MG63 (cell line): ENCODE measurements at regions not wholly inside any gene's neighbourhood (a gene's known extent, or its start where the extent isn't known, plus 50 kb on each side); places are given as distances from the start of the nearest gene placed in this dataset.
A peak's percentile ranks its signal among the peaks of the same experiment; 100 is the strongest.

ENCODE experiments used
- DNase-seq: peaks from one replicate; pipeline ENCODE4 v3.0.0-alpha.2; 2020
- H3K27me3 ChIP-seq: fragments of 250-450 bp; sonication (Bioruptor Pico); 2 replicates; pipeline ENCODE4 v1.5.1; 2020; ENCODE audit warnings: mild to moderate bottlenecking, moderate library complexity
- H3K36me3 ChIP-seq: fragments of 250-450 bp; sonication (Bioruptor Pico); 2 replicates; pipeline ENCODE4 v1.5.1; 2020; ENCODE audit warnings: mild to moderate bottlenecking, moderate library complexity
- H3K4me3 ChIP-seq: fragments of 250-450 bp; sonication (Bioruptor Pico); 2 replicates; pipeline ENCODE4 v1.5.1; 2020; ENCODE audit warnings: mild to moderate bottlenecking, moderate library complexity
- H3K9me3 ChIP-seq: fragments of 250-450 bp; sonication (Bioruptor Pico); 2 replicates; pipeline ENCODE4 v1.5.1; 2020; ENCODE audit warnings: mild to moderate bottlenecking, moderate library complexity

GRCh38 chr2:192886636-192887035 is 691.9 kb upstream of the TMEFF2 start:
- DNase-seq, result no peak
- no peaks in the 10 kb centered on the region for H3K36me3 ChIP-seq

GRCh38 chr2:192885569-192886160 is 690.9 kb upstream of the TMEFF2 start:
- H3K9me3 ChIP-seq, result no peaks in the 10 kb centered on the region
- no peaks in the 10 kb centered on the region for H3K27me3 ChIP-seq
- H3K36me3 ChIP-seq, result no peaks in the 10 kb centered on the region
- H3K4me3 ChIP-seq, result no peak overlapping the region
- DNase-seq, result no peak

More at GRCh38 chr2:192886636-192887035, 691.9 kb upstream of the TMEFF2 start:
- Histone ChIP-seq H3K9me3 (no peaks in the 10 kb centered on the region), H3K4me3 (no peak overlapping the region), H3K27me3 (no peaks in the 10 kb centered on the region)

GRCh38 chr2:192877159-192877558 is 682.4 kb upstream of the TMEFF2 start:
- Histone ChIP-seq H3K9me3 (no peaks in the 10 kb centered on the region), H3K4me3 (no peak overlapping the region), H3K36me3 (no peaks in the 10 kb centered on the region), H3K27me3 (no peaks in the 10 kb centered on the region)
- DNase-seq, result no peak

GRCh38 chr2:192876698-192877097 is 682.0 kb upstream of the TMEFF2 start:
- H3K9me3 ChIP-seq, result no peaks in the 10 kb centered on the region
- no peaks in the 10 kb centered on the region for H3K27me3 ChIP-seq
- no peaks in the 10 kb centered on the region for H3K36me3 ChIP-seq
- H3K4me3 ChIP-seq, result no peak overlapping the region
- DNase-seq, result no peak

- no peak for DNase-seq
- H3K4me3 ChIP-seq, result no peak overlapping the region
- no peaks in the 10 kb centered on the region for H3K36me3 ChIP-seq
- no peaks in the 10 kb centered on the region for H3K27me3 ChIP-seq
- no peaks in the 10 kb centered on the region for H3K9me3 ChIP-seq
Observed at GRCh38 chr2:192854706-192855105, 660.0 kb upstream of the TMEFF2 start.

- H3K27me3 ChIP-seq, result no peaks in the 10 kb centered on the region
- H3K4me3 ChIP-seq, result no peak overlapping the region
- H3K9me3 ChIP-seq, result no peaks in the 10 kb centered on the region
- H3K36me3 ChIP-seq, result no peaks in the 10 kb centered on the region
- DNase-seq, result no peak
Observed at GRCh38 chr2:192854031-192854430, 659.3 kb upstream of the TMEFF2 start.

- H3K9me3 ChIP-seq, result no peaks in the 10 kb centered on the region
- no peaks in the 10 kb centered on the region for H3K27me3 ChIP-seq
- no peak overlapping the region for H3K4me3 ChIP-seq
- no peaks in the 10 kb centered on the region for H3K36me3 ChIP-seq
- peak; percentile 28 for DNase-seq
Observed at GRCh38 chr2:192828947-192829346, 634.2 kb upstream of the TMEFF2 start.

GRCh38 chr2:192828175-192828574 is 633.4 kb upstream of the TMEFF2 start:
- no peaks in the 10 kb centered on the region for H3K36me3 ChIP-seq
- DNase-seq, result no peak
- no peak overlapping the region for H3K4me3 ChIP-seq
- H3K27me3 ChIP-seq, result no peaks in the 10 kb centered on the region
- H3K9me3 ChIP-seq, result no peaks in the 10 kb centered on the region

GRCh38 chr2:192827735-192828134 is 633.0 kb upstream of the TMEFF2 start:
- Histone ChIP-seq H3K27me3 (no peaks in the 10 kb centered on the region), H3K9me3 (no peaks in the 10 kb centered on the region), H3K36me3 (no peaks in the 10 kb centered on the region), H3K4me3 (no peak overlapping the region)
- DNase-seq, result no peak

- Histone ChIP-seq H3K36me3 (no peaks in the 10 kb centered on the region), H3K9me3 (no peaks in the 10 kb centered on the region), H3K27me3 (no peaks in the 10 kb centered on the region), H3K4me3 (no peak overlapping the region)
- DNase-seq, result no peak
Observed at GRCh38 chr2:192814376-192814775, 619.6 kb upstream of the TMEFF2 start.

GRCh38 chr2:192813341-192813740 is 618.6 kb upstream of the TMEFF2 start:
- no peak for DNase-seq
- Histone ChIP-seq H3K4me3 (no peak overlapping the region), H3K36me3 (no peaks in the 10 kb centered on the region), H3K9me3 (no peaks in the 10 kb centered on the region; the same call in none of the 2 replicates), H3K27me3 (no peaks in the 10 kb centered on the region)

GRCh38 chr2:192809173-192809572 is 614.4 kb upstream of the TMEFF2 start:
- H3K36me3 ChIP-seq, result no peaks in the 10 kb centered on the region
- no peak overlapping the region for H3K4me3 ChIP-seq
- no peaks in the 10 kb centered on the region for H3K27me3 ChIP-seq
- DNase-seq, result no peak
- no peaks in the 10 kb centered on the region; the same call in none of the 2 replicates for H3K9me3 ChIP-seq

GRCh38 chr2:192783643-192784042 is 588.9 kb upstream of the TMEFF2 start:
- no peaks in the 10 kb centered on the region for H3K9me3 ChIP-seq
- H3K36me3 ChIP-seq, result no peaks in the 10 kb centered on the region
- no peak overlapping the region for H3K4me3 ChIP-seq
- DNase-seq, result no peak
- no peaks in the 10 kb centered on the region for H3K27me3 ChIP-seq

- H3K36me3 ChIP-seq, result no peaks in the 10 kb centered on the region
- H3K9me3 ChIP-seq, result no peaks in the 10 kb centered on the region; the same call in 1 of the 2 replicates
- H3K27me3 ChIP-seq, result no peaks in the 10 kb centered on the region
- DNase-seq, result no peak
- no peak overlapping the region for H3K4me3 ChIP-seq
Observed at GRCh38 chr2:192775459-192776262, 580.9 kb upstream of the TMEFF2 start.

- Histone ChIP-seq H3K27me3 (no peaks in the 10 kb centered on the region), H3K36me3 (no peaks in the 10 kb centered on the region), H3K9me3 (no peaks in the 10 kb centered on the region; the same call in 1 of the 2 replicates), H3K4me3 (no peak overlapping the region)
- no peak for DNase-seq
Observed at GRCh38 chr2:192775011-192775410, 580.3 kb upstream of the TMEFF2 start.

GRCh38 chr2:192773044-192773443 is 578.3 kb upstream of the TMEFF2 start:
- DNase-seq, result no peak
- H3K36me3 ChIP-seq, result no peaks in the 10 kb centered on the region
- H3K9me3 ChIP-seq, result no peaks in the 10 kb centered on the region; the same call in 1 of the 2 replicates
- no peaks in the 10 kb centered on the region for H3K27me3 ChIP-seq
- H3K4me3 ChIP-seq, result no peak overlapping the region

GRCh38 chr2:192749611-192750200 is 555.0 kb upstream of the TMEFF2 start:
- DNase-seq, result no peak
- no peaks in the 10 kb centered on the region for H3K9me3 ChIP-seq
- no peaks in the 10 kb centered on the region for H3K27me3 ChIP-seq
- H3K4me3 ChIP-seq, result no peak overlapping the region
- no peaks in the 10 kb centered on the region for H3K36me3 ChIP-seq

GRCh38 chr2:192741889-192742288 is 547.2 kb upstream of the TMEFF2 start:
- Histone ChIP-seq H3K9me3 (no peaks in the 10 kb centered on the region), H3K27me3 (no peaks in the 10 kb centered on the region), H3K4me3 (no peak overlapping the region), H3K36me3 (no peaks in the 10 kb centered on the region)
- no peak for DNase-seq
